ENCODE measurements at regions not wholly inside any gene's neighbourhood (a gene's known extent, or its start where the extent isn't known, plus 50 kb on each side); places are given as distances from the start of the nearest gene placed in this dataset.

DNA sequence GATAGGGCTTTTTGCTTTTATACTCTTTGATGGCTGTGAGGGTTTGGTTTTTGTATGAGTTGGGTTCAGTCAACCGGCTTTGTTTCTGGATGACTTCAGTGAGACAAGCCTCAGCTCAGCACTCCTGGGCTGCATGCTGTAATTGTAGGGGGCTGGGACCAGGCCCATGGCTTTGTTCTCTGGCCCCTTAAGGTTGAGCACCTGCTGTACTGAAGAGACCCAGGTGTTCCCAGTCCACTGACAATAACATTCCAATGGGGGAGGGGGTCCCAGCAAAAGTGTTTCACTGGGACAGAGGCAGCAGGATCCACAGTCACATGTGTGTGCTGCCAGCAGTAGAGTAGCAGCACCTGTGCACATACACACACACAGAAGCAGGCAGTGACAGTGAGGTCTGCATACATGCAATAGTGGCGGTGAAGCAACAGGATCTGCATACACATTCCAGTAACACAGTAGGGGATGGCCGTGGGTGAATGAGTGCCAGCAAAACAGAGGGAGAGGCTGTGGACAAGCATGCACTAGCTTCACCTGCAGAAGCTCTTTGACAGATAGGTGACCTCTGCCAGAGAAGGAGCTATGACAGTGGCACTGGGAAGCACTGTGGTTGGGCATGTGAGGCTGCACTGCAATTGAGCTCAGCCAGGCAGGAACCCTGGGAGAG, 240.4 kb downstream of the ASCL1 start:
- H3K4me3 ChIP-seq (ENCODE audit: low read depth, low read length): no peak overlapping the region
- no peak for DNase-seq (ENCODE audit: low read depth)
- TF ChIP-seq POLR2A (IDR thresholded peaks at IDR 0.05; ENCODE audit: extremely low read depth, insufficient read length): no peak
- TF ChIP-seq MYC (IDR thresholded peaks at IDR 0.05; ENCODE audit: low read depth, low read length): no peak
- TF ChIP-seq, protein P1, sequence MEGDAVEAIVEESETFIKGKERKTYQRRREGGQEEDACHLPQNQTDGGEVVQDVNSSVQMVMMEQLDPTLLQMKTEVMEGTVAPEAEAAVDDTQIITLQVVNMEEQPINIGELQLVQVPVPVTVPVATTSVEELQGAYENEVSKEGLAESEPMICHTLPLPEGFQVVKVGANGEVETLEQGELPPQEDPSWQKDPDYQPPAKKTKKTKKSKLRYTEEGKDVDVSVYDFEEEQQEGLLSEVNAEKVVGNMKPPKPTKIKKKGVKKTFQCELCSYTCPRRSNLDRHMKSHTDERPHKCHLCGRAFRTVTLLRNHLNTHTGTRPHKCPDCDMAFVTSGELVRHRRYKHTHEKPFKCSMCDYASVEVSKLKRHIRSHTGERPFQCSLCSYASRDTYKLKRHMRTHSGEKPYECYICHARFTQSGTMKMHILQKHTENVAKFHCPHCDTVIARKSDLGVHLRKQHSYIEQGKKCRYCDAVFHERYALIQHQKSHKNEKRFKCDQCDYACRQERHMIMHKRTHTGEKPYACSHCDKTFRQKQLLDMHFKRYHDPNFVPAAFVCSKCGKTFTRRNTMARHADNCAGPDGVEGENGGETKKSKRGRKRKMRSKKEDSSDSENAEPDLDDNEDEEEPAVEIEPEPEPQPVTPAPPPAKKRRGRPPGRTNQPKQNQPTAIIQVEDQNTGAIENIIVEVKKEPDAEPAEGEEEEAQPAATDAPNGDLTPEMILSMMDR (IDR thresholded peaks at IDR 0.05; ENCODE audit: low read depth, low read length): no peak
- TF ChIP-seq, protein P2, sequence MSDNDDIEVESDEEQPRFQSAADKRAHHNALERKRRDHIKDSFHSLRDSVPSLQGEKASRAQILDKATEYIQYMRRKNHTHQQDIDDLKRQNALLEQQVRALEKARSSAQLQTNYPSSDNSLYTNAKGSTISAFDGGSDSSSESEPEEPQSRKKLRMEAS (IDR thresholded peaks at IDR 0.05; ENCODE audit: low read depth, low read length): no peak

DNA sequence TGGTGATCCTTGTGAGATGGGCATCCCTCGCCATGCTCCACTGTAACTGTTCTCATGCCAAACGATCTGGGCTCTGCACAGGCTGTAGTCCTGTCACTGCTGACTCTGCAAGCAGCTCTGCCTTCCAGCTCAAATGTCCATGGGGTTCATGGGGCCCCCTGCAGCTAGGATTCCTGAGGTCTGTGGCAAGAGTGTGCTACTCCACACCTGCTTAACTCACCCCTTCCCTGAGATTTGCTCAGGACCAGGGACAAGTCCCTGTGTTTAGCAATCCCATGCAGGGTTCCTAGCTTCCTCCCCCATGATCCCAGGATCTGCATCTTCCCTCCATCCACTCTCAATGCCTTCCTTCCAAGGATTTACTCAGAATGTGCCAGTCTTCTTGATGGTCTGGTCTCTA, 241.0 kb downstream of the ASCL1 start:
- DNase-seq (ENCODE audit: low read depth): no peak
- no peak overlapping the region for H3K4me3 ChIP-seq (ENCODE audit: low read depth, low read length)
- TF ChIP-seq MYC (IDR thresholded peaks at IDR 0.05; ENCODE audit: low read depth, low read length): no peak
- no peak for TF ChIP-seq POLR2A (IDR thresholded peaks at IDR 0.05; ENCODE audit: extremely low read depth, insufficient read length)
- TF ChIP-seq, protein P1 (IDR thresholded peaks at IDR 0.05; ENCODE audit: low read depth, low read length): no peak
- TF ChIP-seq, protein P2 (IDR thresholded peaks at IDR 0.05; ENCODE audit: low read depth, low read length): no peak

DNA sequence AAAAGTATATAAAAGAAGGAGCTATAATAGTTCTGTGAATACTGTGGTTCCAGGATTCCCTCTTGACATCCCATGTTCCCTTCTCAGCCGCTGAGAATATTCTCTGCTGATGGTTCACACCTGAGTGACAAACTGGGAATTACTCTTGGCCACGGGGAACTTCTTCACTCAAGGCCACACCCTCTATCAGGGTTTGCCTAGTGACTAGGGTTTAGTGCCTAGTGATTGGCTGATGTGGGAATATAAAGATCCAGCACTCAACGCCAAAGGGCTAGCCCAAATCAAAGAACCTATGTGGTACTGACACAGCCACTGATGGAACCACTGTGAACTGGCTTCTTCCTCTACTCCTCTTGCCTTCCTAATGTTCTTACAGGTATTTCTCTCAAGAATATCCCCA, 248.4 kb downstream of the ASCL1 start:
- H3K4me3 ChIP-seq (ENCODE audit: low read depth, low read length): no peak overlapping the region
- TF ChIP-seq MYC (IDR thresholded peaks at IDR 0.05; ENCODE audit: low read depth, low read length) (no peak), POLR2A (IDR thresholded peaks at IDR 0.05; ENCODE audit: extremely low read depth, insufficient read length) (no peak)
- TF ChIP-seq, protein P2 (IDR thresholded peaks at IDR 0.05; ENCODE audit: low read depth, low read length): no peak
- TF ChIP-seq, protein P1 (IDR thresholded peaks at IDR 0.05; ENCODE audit: low read depth, low read length): no peak
- no peak for DNase-seq (ENCODE audit: low read depth)

DNA sequence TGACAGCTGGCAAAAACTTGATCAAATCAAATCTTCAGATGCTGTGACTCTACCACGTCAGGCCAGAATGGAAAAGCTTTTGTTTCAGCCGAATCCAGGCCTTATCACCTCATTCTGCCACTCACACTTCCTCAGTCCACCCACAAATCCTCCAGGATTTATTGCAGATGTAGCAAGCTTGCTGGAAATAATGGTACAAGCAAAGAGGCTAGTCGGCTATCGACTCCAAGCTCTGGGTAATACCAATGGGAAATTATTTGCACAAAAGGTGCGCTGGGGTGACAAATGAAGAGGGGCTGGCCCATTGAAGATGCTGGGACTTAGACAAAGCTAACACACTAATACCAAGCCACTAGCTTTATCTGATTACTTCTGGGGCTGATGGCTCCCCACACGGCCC, 250.5 kb downstream of the ASCL1 start:
- DNase-seq (ENCODE audit: low read depth): no peak
- TF ChIP-seq, protein P2 (IDR thresholded peaks at IDR 0.05; ENCODE audit: low read depth, low read length): no peak
- TF ChIP-seq, protein P1 (IDR thresholded peaks at IDR 0.05; ENCODE audit: low read depth, low read length): no peak
- TF ChIP-seq MYC (IDR thresholded peaks at IDR 0.05; ENCODE audit: low read depth, low read length) (no peak), POLR2A (IDR thresholded peaks at IDR 0.05; ENCODE audit: extremely low read depth, insufficient read length) (no peak)

DNA sequence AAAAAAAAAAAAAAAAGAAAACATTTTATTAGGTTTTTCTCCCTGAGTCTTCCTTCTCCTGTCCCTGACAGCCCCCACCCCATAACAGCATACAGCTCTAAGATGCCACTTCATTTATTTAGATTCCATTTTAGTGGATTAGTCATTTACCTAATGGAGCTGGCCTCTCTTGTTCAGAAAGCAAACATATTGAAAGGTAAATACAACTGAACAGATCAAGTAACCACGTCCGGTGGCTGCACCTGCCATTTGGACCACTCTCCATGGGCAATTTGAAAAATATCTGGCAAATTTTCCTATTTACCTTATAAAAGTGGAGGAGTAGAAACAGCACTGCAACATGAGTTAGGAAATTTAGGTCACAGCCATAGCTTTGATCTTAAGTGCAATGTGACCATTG, 254.6 kb downstream of the C12orf42 start:
- no peak overlapping the region for H3K4me3 ChIP-seq (ENCODE audit: low read depth, low read length)
- DNase-seq (ENCODE audit: low read depth): no peak
- TF ChIP-seq POLR2A (IDR thresholded peaks at IDR 0.05; ENCODE audit: extremely low read depth, insufficient read length): no peak

More for the DNA sequence above, 250.5 kb downstream of the ASCL1 start:
- no peak overlapping the region for H3K4me3 ChIP-seq (ENCODE audit: low read depth, low read length)

DNA sequence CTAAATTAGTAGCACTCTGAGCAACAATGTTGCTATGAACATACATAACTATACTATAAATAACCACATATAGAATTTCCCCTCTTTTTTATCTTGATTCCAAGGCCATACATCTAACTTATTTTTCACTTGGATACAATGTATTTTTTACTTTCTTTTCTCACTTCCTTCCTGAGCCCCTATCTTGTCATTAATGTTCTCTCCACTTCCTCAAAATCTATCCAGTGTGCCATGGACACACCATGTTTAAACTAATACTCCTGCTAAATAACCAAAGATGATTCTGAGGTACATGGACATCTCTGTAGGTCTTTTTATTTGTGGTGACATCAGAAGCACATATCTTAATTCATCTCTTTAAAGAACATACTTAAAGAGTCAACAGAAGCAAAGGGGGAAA, 251.2 kb downstream of the C12orf42 start:
- TF ChIP-seq, protein P2 (IDR thresholded peaks at IDR 0.05; ENCODE audit: low read depth, low read length): no peak
- TF ChIP-seq, protein P1 (IDR thresholded peaks at IDR 0.05; ENCODE audit: low read depth, low read length): no peak
- TF ChIP-seq POLR2A (IDR thresholded peaks at IDR 0.05; ENCODE audit: extremely low read depth, insufficient read length) (no peak), MYC (IDR thresholded peaks at IDR 0.05; ENCODE audit: low read depth, low read length) (no peak)
- H3K4me3 ChIP-seq (ENCODE audit: low read depth, low read length): no peak overlapping the region
- no peak for DNase-seq (ENCODE audit: low read depth)

Data from NB4 (cell line).